ENCODE measurements at regions not wholly inside any gene's neighbourhood (a gene's known extent, or its start where the extent isn't known, plus 50 kb on each side); places are given as distances from the start of the nearest gene placed in this dataset.

GRCh38 chr3:189038773-189039745, 132.7 kb upstream of the TPRG1 start:
- no peak for TF ChIP-seq CTCF (IDR thresholded peaks at IDR 0.05)
- no peak for TF ChIP-seq POLR2A (IDR thresholded peaks at IDR 0.05)
